ENCODE measurements at regions not wholly inside any gene's neighbourhood (a gene's known extent, or its start where the extent isn't known, plus 50 kb on each side); places are given as distances from the start of the nearest gene placed in this dataset.
A peak's percentile ranks its signal among the peaks of the same experiment; 100 is the strongest.

- DNase-seq: no peak
Measured at GRCh38 chr7:115883629-115884028, 146.9 kb downstream of the TFEC start.

- DNase-seq: no peak
Measured at GRCh38 chr7:115881476-115881875, 149.1 kb downstream of the TFEC start.

- DNase-seq: no peak
Measured at GRCh38 chr7:115879171-115879570, 151.4 kb downstream of the TFEC start.

- DNase-seq: no peak
Measured at GRCh38 chr7:115869801-115870200, 160.8 kb downstream of the TFEC start.

- no peak for DNase-seq
Measured at GRCh38 chr7:115869190-115869589, 161.4 kb downstream of the TFEC start.

GRCh38 chr7:115868369-115868768 is 162.2 kb downstream of the TFEC start:
- DNase-seq: no peak

- no peak for DNase-seq
Measured at GRCh38 chr7:115864082-115864481, 166.5 kb downstream of the TFEC start.

GRCh38 chr7:115851291-115851690 is 179.3 kb downstream of the TFEC start:
- DNase-seq: peak; percentile 63

GRCh38 chr7:115850774-115851173 is 179.8 kb downstream of the TFEC start:
- DNase-seq: no peak

GRCh38 chr7:115844857-115845256 is 185.7 kb downstream of the TFEC start:
- no peak for DNase-seq

- DNase-seq: no peak
Measured at GRCh38 chr7:115840702-115841101, 189.9 kb downstream of the TFEC start.

GRCh38 chr7:115838829-115839228 is 191.7 kb downstream of the TFEC start:
- no peak for DNase-seq

GRCh38 chr7:115831371-115831770 is 199.2 kb downstream of the TFEC start:
- DNase-seq: no peak

- DNase-seq: no peak
Measured at GRCh38 chr7:115827305-115828045, 203.1 kb downstream of the TFEC start.

GRCh38 chr7:115825456-115826115 is 205.0 kb downstream of the TFEC start:
- DNase-seq: no peak

GRCh38 chr7:115822801-115823200 is 207.8 kb downstream of the TFEC start:
- DNase-seq: no peak

- DNase-seq: no peak
Measured at GRCh38 chr7:115822380-115822779, 208.2 kb downstream of the TFEC start.

- DNase-seq: no peak
Measured at GRCh38 chr7:115816318-115816974, 214.1 kb downstream of the TFEC start.

- DNase-seq: no peak
Measured at GRCh38 chr7:115812794-115813193, 217.8 kb downstream of the TFEC start.

- no peak for DNase-seq
Measured at GRCh38 chr7:115805458-115805857, 225.1 kb downstream of the TFEC start.

GRCh38 chr7:115802415-115802814 is 228.1 kb downstream of the TFEC start:
- DNase-seq: no peak

GRCh38 chr7:115799430-115799829 is 231.1 kb downstream of the TFEC start:
- DNase-seq: no peak

- DNase-seq: no peak
Measured at GRCh38 chr7:115793958-115794702, 236.4 kb downstream of the TFEC start.
